OCI-LY7 (cell line): ENCODE measurements at regions not wholly inside any gene's neighbourhood (a gene's known extent, or its start where the extent isn't known, plus 50 kb on each side); places are given as distances from the start of the nearest gene placed in this dataset.

ENCODE experiments used
- BruUV-seq: library from RNA; stranded (reverse); fragments of 400-500 nt; replicated peaks from 2 replicates; lab custom pipeline; 2021; lab: Mats Ljungman, UMichigan
- CTCF ChIA-PET: fragments of 300-600 bp; sonication (Branson Sonifier 250); formaldehyde crosslinking; loops from one replicate; lab custom pipeline; 2022; ENCODE audit warnings: antibody characterized with exemption; ENCODE audit not compliant: unreplicated experiment; lab: Charles Lee
- POLR2A ChIA-PET: fragments of 300-600 bp; sonication (Branson Sonifier 250); formaldehyde crosslinking; loops from one replicate; lab custom pipeline; 2022; ENCODE audit warnings: antibody characterized with exemption; lab: Charles Lee
- DNase-seq: peaks from one replicate; pipeline ENCODE4 v3.0.0-alpha.2; 2015; ENCODE audit warnings: low spot score
- H2AFZ ChIP-seq: fragments of 200-600 bp; sonication (generic), shearing (Covaris generic); 2 replicates; pipeline ENCODE4 v1.6.1; 2014; ENCODE audit warnings: mild to moderate bottlenecking, antibody characterized with exemption, low read length, moderate library complexity
- H3K27ac ChIP-seq: fragments of 200-600 bp; sonication (generic); 2 replicates; pipeline ENCODE4 v1.5.1; 2014; ENCODE audit warnings: mixed run types, low read depth, mild to moderate bottlenecking, moderate library complexity, low read length, inconsistent platforms; ENCODE audit not compliant: poor library complexity, severe bottlenecking
- H3K36me3 ChIP-seq: fragments of 200-600 bp; sonication (generic); 2 replicates; pipeline ENCODE4 v1.6.1; 2014; ENCODE audit warnings: mild to moderate bottlenecking, antibody characterized with exemption, low read length, moderate library complexity, mixed read lengths; ENCODE audit not compliant: insufficient read depth
- H3K4me1 ChIP-seq: fragments of 200-600 bp; sonication (generic); 2 replicates; pipeline ENCODE4 v1.5.1; 2014; ENCODE audit warnings: mild to moderate bottlenecking, low read length; ENCODE audit not compliant: insufficient read depth, poor library complexity, severe bottlenecking
- H3K4me2 ChIP-seq: fragments of 200-600 bp; sonication (generic); 2 replicates; pipeline ENCODE4 v1.6.1; 2014; ENCODE audit warnings: mild to moderate bottlenecking, low read length
- H3K4me3 ChIP-seq: fragments of 200-600 bp; sonication (generic); 2 replicates; pipeline ENCODE4 v1.5.1; 2014; ENCODE audit warnings: mild to moderate bottlenecking, low read depth, low read length; ENCODE audit not compliant: poor library complexity, severe bottlenecking
- H3K79me2 ChIP-seq: fragments of 200-600 bp; sonication (generic); 2 replicates; pipeline ENCODE4 v1.6.1; 2016; ENCODE audit warnings: low read depth, mild to moderate bottlenecking, low read length, moderate library complexity, mixed read lengths; ENCODE audit not compliant: insufficient read depth
- H3K9me2 ChIP-seq: fragments of 200-600 bp; sonication (generic); 2 replicates; pipeline ENCODE4 v1.6.1; 2016; ENCODE audit warnings: mild to moderate bottlenecking, low read length, mixed read lengths; ENCODE audit not compliant: insufficient read depth
- H3K9me3 ChIP-seq: fragments of 200-600 bp; sonication (generic); 2 replicates; pipeline ENCODE4 v1.6.1; 2014; ENCODE audit warnings: mild to moderate bottlenecking, mixed run types, low read length, mixed read lengths
- H4K20me1 ChIP-seq: fragments of 200-600 bp; sonication (generic); 2 replicates; pipeline ENCODE4 v1.6.1; 2014; ENCODE audit warnings: mild to moderate bottlenecking, antibody characterized with exemption, low read length, moderate library complexity, mixed read lengths; ENCODE audit not compliant: insufficient read depth
- CTCF ChIP-seq: fragments of 200-600 bp; sonication (generic); conservative IDR thresholded peaks from 2 replicates; pipeline ENCODE4 v1.5.1; 2014; ENCODE audit warnings: mild to moderate bottlenecking, antibody characterized with exemption, low read length, moderate library complexity, mixed read lengths
- EZH2phosphoT487 ChIP-seq: fragments of 200-600 bp; sonication (generic); IDR thresholded peaks from 2 replicates; pipeline ENCODE4 v1.6.1; 2018; ENCODE audit warnings: low read depth, borderline replicate concordance, mild to moderate bottlenecking, mixed run types, antibody characterized with exemption, low read length, moderate library complexity, mixed read lengths
- intact Hi-C: fragments of 100-400 bp; cut with micrococcal nuclease; formaldehyde crosslinking; loops from one replicate; pipeline ENCODE4 v1.10.0; 2022; ENCODE audit not compliant: unreplicated experiment

GRCh38 chr12:89980236-89980635, 271.6 kb upstream of the ATP2B1 start:
- TF ChIP-seq EZH2phosphoT487 = no peak
- TF ChIP-seq CTCF = no peak
- intact Hi-C loops = no loop called here
- no peak overlapping the region for H3K27ac ChIP-seq
- no peaks in the 10 kb centered on the region for H3K4me1 ChIP-seq
- no peaks in the 10 kb centered on the region for H3K9me3 ChIP-seq
- BruUV-seq = no TSS peak
- H3K36me3 ChIP-seq = no peaks in the 10 kb centered on the region
- ChIA-PET CTCF (no interaction called here), POLR2A (interaction anchor here (0.5 to 1.3 kb wide), 6 partner anchors 10 to 142 kb away, joined by 3 to 6 read pairs (median 3); no protein-coding TSS in a partner anchor)
- no peak overlapping the region for H2AFZ ChIP-seq
- no peak overlapping the region for H3K4me3 ChIP-seq
- no peaks in the 10 kb centered on the region for H3K9me2 ChIP-seq
- H3K79me2 ChIP-seq = no peaks in the 10 kb centered on the region
- no peak for DNase-seq
- no peak overlapping the region for H3K4me2 ChIP-seq
- H4K20me1 ChIP-seq = no peaks in the 10 kb centered on the region

DNA sequence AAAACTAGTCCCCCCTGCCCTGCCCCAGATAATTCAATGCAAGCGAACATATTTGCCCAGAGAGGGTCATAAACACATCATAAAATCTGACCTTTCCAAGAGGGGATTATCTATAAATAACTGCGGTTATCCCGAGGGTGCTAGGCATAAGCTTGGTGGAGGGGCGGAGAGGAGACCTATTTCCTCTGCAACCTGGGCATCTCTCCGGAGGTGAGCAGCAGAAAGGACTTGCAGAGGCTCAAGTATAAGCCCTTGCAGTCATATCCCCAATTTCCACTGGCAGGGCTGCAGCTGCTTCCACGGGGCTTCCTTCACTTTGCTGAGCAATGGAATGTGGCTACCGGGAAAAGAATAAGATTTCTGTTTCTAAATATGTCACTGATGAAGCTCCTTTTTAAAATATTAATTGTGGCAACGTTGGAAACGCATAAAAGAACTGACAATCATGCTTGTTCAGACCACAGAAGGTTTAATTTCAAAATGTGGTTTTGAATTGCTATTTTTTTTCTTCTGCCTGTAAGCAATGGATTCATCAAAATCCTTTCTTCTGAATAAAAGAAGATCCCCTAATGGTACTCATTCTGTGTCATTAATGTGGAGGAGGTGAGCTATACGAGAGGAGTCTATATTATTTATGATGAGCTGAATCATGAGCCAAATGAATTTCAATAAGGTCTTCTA, 268.9 kb upstream of the ATP2B1 start:
- BruUV-seq = no TSS peak
- TF ChIP-seq CTCF = no peak
- no peak for TF ChIP-seq EZH2phosphoT487
- Histone ChIP-seq H3K27ac (no peak overlapping the region), H3K4me1 (no peaks in the 10 kb centered on the region), H3K79me2 (no peaks in the 10 kb centered on the region), H2AFZ (no peak overlapping the region), H3K4me3 (no peak overlapping the region), H3K4me2 (no peak overlapping the region), H3K9me3 (no peaks in the 10 kb centered on the region), H4K20me1 (no peaks in the 10 kb centered on the region), H3K9me2 (no peaks in the 10 kb centered on the region), H3K36me3 (no peaks in the 10 kb centered on the region)
- ChIA-PET CTCF (no interaction called here), POLR2A (interaction anchor here (0.7 to 2.1 kb wide), 3 partner anchors 10 to 15 kb away, joined by 3 to 9 read pairs (median 5); no protein-coding TSS in a partner anchor)
- DNase-seq = no peak
- intact Hi-C loops = no loop called here

GRCh38 chr12:89976866-89977265, 268.2 kb upstream of the ATP2B1 start:
- H3K27ac ChIP-seq = no peak overlapping the region
- BruUV-seq = no TSS peak
- H3K9me3 ChIP-seq = no peaks in the 10 kb centered on the region
- intact Hi-C loops = no loop called here
- H2AFZ ChIP-seq = no peak overlapping the region
- no peaks in the 10 kb centered on the region for H3K79me2 ChIP-seq
- no peaks in the 10 kb centered on the region for H3K9me2 ChIP-seq
- no peak for DNase-seq
- H3K4me1 ChIP-seq = no peaks in the 10 kb centered on the region
- H3K36me3 ChIP-seq = no peaks in the 10 kb centered on the region
- ChIA-PET POLR2A (interaction anchor here (0.8 to 2.1 kb wide), 4 partner anchors 9 to 16 kb away, joined by 3 to 9 read pairs (median 4); no protein-coding TSS in a partner anchor), CTCF (no interaction called here)
- H4K20me1 ChIP-seq = no peaks in the 10 kb centered on the region
- H3K4me3 ChIP-seq = no peak overlapping the region
- no peak overlapping the region for H3K4me2 ChIP-seq
- TF ChIP-seq CTCF = no peak
- TF ChIP-seq EZH2phosphoT487 = no peak
